COLO668 (cell line): ENCODE measurements at regions not wholly inside any gene's neighbourhood (a gene's known extent, or its start where the extent isn't known, plus 50 kb on each side); places are given as distances from the start of the nearest gene placed in this dataset.

Experiments used
- DNase-seq: peaks from one replicate; lab custom pipeline; 2025; ENCODE audit not compliant: unreplicated experiment; lab: John Stamatoyannopoulos, UW

- DNase-seq = no peak
Observed at GRCh38 chr1:69409731-69410456, 157.8 kb upstream of the LRRC7 start.

DNA sequence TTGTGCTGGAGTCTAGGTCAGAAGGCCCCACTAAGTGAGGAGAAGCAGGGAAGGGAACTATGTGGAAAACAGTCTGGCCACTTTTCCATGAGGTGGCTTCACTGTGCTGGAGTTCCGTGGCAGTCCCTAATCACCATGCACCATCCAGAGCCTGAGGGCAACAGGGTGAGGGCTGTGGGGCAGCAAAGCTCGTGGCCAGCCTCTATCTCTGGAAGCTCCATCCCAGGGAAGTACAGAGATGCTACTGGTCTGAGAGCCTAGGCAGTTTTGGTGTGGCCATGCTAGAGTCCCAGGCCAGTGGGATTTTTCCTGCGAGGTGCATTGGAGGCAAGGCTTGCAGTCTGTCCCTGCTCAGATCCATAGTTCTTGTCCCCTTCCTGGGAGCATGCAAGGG lies 157.3 kb upstream of the LRRC7 start:
- DNase-seq = no peak

GRCh38 chr1:69410893-69411292 lies 156.8 kb upstream of the LRRC7 start:
- DNase-seq = no peak

GRCh38 chr1:69411617-69412016 lies 156.1 kb upstream of the LRRC7 start:
- no peak for DNase-seq

GRCh38 chr1:69413129-69413528 lies 154.6 kb upstream of the LRRC7 start:
- DNase-seq = no peak

GRCh38 chr1:69414574-69414973 lies 153.1 kb upstream of the LRRC7 start:
- DNase-seq = no peak

DNA sequence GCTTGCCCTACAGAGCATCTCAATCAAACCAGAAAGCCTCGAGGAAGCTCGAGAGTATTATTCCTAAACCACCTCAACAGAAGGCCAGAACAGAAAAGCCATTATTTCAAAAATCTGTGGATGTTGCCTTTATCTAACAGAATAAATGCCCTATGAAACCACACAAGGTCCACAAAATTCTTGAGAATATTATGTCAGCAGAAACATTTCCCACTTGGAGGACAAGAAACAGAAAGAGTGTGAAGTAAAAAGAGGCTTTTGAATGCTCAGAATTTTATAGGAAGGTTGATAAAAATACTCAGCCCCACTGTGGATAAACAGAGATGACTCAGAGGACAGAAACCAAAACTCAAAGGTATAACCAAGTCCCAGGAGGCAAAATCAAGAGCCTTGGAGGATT lies 146.4 kb upstream of the LRRC7 start:
- DNase-seq = no peak

DNA sequence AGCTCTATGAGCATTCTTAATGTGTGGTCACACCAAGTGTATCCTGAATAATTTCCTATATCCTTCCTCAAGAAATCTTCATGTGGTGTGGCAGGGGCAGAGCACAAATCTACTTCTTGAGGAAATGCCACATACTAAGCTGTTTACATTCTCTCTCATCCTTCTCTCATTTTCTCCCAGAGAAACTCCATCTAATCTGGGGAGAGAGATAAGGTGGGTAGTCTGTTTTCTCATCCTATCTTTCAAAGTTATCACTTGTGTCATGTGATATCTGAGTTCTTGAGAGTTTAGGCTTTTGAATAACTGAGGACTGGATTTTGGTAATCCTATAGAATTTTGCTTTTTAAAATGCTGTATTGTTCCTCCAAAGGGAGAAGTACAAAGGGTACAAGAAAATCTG lies 141.9 kb upstream of the LRRC7 start:
- no peak for DNase-seq

GRCh38 chr1:69426401-69426800 lies 141.3 kb upstream of the LRRC7 start:
- DNase-seq = no peak

- no peak for DNase-seq
Observed at GRCh38 chr1:69433073-69433472, 134.6 kb upstream of the LRRC7 start.

DNA sequence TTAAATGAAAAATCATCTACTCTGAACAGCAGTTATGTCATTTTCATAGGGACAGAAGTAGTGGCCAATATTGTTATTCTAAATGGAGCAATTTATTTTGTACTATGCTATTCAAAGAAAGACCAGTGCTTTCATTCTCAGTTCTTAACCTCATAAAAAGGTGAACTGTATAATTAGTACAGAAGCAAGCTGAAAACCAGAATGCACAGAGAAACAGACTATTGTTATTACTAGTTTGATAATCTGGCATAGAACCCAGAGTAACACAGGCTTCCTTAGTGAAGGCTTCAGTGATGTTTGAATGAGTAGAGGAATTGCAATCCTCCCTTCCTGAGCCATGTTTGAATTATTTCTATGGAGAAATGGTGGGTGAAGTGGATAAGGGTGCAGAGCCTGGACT lies 131.6 kb upstream of the LRRC7 start:
- DNase-seq = no peak

DNA sequence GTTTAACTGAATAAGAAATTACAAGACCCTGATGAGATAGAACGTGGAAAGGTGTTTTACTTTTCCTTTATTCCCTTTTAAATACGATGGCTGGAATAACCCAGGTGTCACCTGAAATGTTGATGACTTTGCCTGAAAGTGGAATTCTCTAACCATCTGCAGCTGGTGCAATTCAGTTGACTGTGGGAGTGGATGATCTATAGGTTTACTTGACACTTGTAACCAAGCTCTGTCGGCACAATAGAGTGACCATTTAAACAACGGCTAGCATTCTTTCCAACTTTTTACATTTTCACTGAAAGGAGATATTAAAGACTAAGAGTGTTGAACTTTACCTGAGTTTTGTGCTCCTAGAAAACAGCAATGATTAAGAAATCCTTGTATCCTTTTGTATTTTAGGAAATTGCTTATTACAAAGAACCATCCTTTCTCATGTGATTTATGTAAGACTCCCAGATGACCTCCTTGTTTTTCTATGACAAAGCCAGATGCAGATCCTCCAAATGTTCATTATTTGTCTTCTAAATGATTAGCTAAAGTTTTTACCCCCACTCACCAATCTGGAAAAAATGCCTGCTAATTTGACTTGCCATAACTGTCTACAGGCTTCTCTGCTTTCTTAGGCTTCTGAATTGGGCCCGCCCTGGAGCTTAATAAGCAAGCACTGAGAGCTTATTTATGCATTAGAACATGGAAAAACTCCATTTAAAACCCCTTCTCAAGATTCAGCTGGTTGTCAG lies 129.5 kb upstream of the LRRC7 start:
- no peak for DNase-seq

- DNase-seq = no peak
Observed at GRCh38 chr1:69441496-69441895, 126.2 kb upstream of the LRRC7 start.

DNA sequence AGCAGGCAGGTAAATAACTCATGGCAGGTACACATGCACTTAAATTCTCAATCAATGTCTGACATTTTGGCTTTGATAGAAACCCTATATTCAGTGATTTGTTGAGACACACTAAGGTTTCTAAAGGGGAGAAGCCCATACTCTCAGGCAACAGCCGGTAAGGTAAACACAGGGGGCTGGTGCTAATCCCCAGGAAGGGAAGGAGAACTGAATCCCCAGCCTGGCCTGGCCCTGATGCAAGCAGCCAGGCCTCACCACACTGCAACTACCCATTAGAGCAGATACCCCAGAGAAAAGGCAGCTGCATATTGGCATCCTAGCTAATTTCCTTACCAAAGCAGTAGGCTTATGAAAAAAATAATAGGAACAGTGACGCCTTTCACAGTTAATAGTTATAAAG lies 116.5 kb upstream of the LRRC7 start:
- DNase-seq = no peak

GRCh38 chr1:69455718-69456117 lies 112.0 kb upstream of the LRRC7 start:
- no peak for DNase-seq

DNA sequence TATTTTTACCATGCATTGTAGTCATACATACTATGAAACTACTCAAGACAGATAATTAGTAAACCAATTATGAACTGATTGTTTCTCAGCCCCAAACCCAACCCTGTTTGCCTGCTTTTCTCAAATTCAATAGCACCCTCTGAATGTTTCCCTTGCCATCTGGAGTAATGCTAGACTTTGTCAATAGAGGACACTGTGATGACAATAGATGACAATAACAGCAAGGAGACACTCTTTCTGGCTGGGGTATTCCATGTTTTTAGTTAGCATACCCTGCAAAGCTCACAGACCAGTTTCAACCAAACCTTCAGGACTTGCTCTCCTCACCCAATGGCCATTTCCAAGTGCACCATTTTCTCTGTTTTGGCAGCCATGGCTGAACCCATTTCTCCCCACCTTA lies 108.5 kb upstream of the LRRC7 start:
- DNase-seq = no peak

- no peak for DNase-seq
Observed at GRCh38 chr1:69475021-69475420, 92.7 kb upstream of the LRRC7 start.

DNA sequence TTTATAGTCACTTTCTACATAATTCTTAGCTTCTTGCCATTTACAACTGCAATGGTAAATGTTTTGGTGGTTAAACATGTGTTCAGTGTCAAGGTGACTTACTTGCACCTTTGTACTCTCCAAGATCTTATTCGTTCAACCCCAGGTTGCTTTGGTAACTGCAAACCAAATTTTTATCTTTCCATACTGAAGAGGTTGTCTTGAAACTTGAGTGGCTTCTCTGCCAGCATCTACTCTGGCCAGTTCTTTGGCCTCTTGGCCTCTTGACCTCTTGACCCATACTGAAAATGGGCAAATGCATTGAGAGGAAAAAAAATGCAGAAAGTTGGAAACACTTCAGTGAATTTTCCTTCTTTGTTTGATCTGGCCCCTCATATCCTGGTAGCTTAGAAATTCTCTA lies 88.0 kb upstream of the LRRC7 start:
- no peak for DNase-seq

DNA sequence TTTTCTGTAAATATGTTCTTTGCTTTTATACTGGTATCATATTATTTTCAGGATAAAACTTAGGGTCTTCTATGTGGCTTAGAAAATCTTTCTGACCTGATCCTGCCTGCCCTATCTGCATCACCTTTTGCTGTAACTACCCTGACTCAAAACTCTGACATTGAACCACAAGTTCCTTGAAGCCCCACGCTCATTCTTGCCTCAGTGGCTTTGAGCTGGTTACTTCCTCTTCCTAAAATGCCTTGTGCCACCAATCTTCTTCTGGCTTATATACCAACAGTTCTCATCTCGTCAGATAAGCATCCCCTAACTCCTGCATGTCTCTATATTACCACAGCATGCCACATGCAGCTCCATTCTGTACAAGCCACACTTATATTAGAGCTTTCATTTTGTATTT lies 84.5 kb upstream of the LRRC7 start:
- no peak for DNase-seq

- no peak for DNase-seq
Observed at GRCh38 chr1:69485616-69486015, 82.1 kb upstream of the LRRC7 start.

- DNase-seq = no peak
Observed at GRCh38 chr1:69491416-69491815, 76.3 kb upstream of the LRRC7 start.

DNA sequence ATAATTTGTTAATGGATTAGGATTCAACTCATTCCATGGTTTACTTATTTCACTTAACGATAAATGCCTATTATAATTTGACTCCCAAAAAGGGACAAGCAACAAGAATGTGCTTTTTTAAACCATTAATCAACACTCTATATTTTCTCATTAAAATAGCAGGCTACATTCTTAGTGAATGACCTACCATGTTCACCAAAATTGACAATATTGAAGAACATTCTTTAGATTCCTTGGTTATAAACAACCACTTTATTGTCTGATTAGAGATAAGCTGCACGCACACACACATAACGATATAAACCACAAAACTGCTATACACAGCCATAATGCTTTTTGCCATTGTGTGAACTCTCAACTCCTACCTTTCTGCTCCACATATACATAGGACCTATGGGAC lies 75.4 kb upstream of the LRRC7 start:
- DNase-seq = no peak

GRCh38 chr1:69494221-69494620 lies 73.5 kb upstream of the LRRC7 start:
- DNase-seq = no peak
